ENCODE measurements at regions not wholly inside any gene's neighbourhood (a gene's known extent, or its start where the extent isn't known, plus 50 kb on each side); places are given as distances from the start of the nearest gene placed in this dataset.

GRCh38 chr10:32147730-32148129 lies 91.5 kb upstream of the KIF5B start:
- TF ChIP-seq ZFX (IDR thresholded peaks at IDR 0.05; ENCODE audit: borderline replicate concordance), result no peak
- TF ChIP-seq, protein P1, sequence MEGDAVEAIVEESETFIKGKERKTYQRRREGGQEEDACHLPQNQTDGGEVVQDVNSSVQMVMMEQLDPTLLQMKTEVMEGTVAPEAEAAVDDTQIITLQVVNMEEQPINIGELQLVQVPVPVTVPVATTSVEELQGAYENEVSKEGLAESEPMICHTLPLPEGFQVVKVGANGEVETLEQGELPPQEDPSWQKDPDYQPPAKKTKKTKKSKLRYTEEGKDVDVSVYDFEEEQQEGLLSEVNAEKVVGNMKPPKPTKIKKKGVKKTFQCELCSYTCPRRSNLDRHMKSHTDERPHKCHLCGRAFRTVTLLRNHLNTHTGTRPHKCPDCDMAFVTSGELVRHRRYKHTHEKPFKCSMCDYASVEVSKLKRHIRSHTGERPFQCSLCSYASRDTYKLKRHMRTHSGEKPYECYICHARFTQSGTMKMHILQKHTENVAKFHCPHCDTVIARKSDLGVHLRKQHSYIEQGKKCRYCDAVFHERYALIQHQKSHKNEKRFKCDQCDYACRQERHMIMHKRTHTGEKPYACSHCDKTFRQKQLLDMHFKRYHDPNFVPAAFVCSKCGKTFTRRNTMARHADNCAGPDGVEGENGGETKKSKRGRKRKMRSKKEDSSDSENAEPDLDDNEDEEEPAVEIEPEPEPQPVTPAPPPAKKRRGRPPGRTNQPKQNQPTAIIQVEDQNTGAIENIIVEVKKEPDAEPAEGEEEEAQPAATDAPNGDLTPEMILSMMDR (IDR thresholded peaks at IDR 0.05), result no peak

GRCh38 chr10:32146166-32146565 lies 89.9 kb upstream of the KIF5B start:
- H3K27ac ChIP-seq, result no peak overlapping the region
- TF ChIP-seq, protein P1 (IDR thresholded peaks at IDR 0.05), result no peak

More at GRCh38 chr10:32147730-32148129, 91.5 kb upstream of the KIF5B start:
- no peak overlapping the region for H3K27ac ChIP-seq

DNA sequence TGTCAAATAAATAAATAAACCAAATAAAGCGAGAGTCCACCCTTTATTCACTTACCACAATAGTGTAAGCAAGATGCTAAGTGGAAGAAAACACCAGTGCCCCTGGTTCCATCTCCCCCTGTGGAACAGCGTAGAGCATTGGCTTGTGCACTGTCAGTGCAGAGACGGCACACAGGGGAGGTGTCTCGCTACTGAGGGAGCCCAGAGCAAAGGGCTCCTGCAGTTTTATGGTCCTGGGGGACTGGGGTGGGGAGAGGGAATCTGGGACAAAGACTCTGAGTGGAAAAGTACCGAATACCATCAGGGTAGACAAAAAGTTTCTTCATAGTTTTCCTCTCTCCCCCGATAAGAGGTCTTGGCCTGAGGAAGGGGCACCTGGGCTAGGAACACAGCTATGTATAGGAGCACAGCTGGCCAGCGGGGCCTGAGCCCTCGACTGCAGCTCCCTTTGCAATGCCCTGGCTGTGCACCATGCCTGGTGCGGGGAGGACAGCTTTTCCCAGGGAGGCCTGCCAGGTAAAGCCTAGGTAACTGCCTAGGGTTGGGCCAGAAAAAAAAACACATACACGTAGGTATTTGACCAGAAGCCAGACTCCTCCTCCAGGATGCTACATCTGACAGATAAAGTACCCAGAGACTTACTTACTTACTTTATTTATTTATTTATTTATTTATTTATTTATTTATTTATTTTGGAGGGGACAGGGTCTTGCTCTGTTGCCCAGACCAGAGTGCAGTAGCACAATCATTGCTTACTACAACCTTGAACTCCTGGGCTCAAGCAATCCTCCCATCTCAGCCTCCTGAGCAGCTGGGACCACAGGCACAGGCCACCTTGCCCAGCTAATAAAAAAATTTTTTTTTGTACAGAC lies 88.8 kb upstream of the KIF5B start:
- TF ChIP-seq ZFX (IDR thresholded peaks at IDR 0.05; ENCODE audit: borderline replicate concordance), result no peak
- TF ChIP-seq, protein P1 (IDR thresholded peaks at IDR 0.05), result no peak
- no peak overlapping the region for H3K27ac ChIP-seq

- no peak overlapping the region for H3K27ac ChIP-seq
- no peak for TF ChIP-seq ZFX (IDR thresholded peaks at IDR 0.05; ENCODE audit: borderline replicate concordance)
- TF ChIP-seq, protein P1 (IDR thresholded peaks at IDR 0.05), result no peak
Observed at GRCh38 chr10:32143302-32143847, 87.2 kb upstream of the KIF5B start.

DNA sequence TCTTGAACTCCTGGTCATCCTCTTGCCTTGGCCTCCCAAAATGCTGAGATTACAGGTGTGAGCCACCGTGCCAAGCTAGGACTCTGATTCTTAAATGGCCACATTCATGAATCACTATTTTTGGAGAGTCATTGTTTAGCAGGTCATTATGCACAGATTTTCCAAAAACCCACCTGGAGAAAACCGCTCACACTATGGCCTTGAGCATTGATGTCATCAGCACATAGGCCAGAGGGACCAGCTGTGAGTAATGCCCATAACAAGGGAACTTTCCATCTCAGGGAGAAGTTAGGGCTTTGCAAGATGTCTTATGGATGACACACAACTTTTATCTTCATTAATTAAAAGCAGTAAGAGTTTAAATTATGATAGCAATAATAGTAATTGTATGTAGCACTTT lies 86.4 kb upstream of the KIF5B start:
- TF ChIP-seq ZFX (IDR thresholded peaks at IDR 0.05; ENCODE audit: borderline replicate concordance), result no peak
- TF ChIP-seq, protein P1 (IDR thresholded peaks at IDR 0.05), result no peak
- no peak overlapping the region for H3K27ac ChIP-seq

GRCh38 chr10:32141018-32141807 lies 85.0 kb upstream of the KIF5B start:
- TF ChIP-seq, protein P1 (IDR thresholded peaks at IDR 0.05), result no peak
- TF ChIP-seq ZFX (IDR thresholded peaks at IDR 0.05; ENCODE audit: borderline replicate concordance), result no peak
- H3K27ac ChIP-seq, result no peak overlapping the region

Measured in 22Rv1 (cell line).